HEK293T (cell line): ENCODE measurements at regions not wholly inside any gene's neighbourhood (a gene's known extent, or its start where the extent isn't known, plus 50 kb on each side); places are given as distances from the start of the nearest gene placed in this dataset.
"Not testable (repeated sequence)": the region's sequence is repeated elsewhere in the genome, so short reads cannot be mapped to it uniquely, and the experiment has no call there.

Experiments used
- ARNT ChIP-seq: fragments of 450-650 bp; IDR thresholded peaks from 2 replicates; pipeline ENCODE4 v1.6.1; 2017; ENCODE audit warnings: mild to moderate bottlenecking
- BHLHE40 ChIP-seq: fragments of 450-650 bp; IDR thresholded peaks from 2 replicates; pipeline ENCODE4 v1.6.1; 2016; ENCODE audit warnings: mild to moderate bottlenecking, moderate library complexity, borderline replicate concordance
- CTBP1 ChIP-seq: fragments of 450-650 bp; IDR thresholded peaks from 2 replicates; pipeline ENCODE4 v1.6.1; 2016; ENCODE audit warnings: borderline replicate concordance
- FOXA1 ChIP-seq: fragments of 450-650 bp; IDR thresholded peaks from 2 replicates; pipeline ENCODE4 v1.6.1; 2016; ENCODE audit warnings: mild to moderate bottlenecking
- HDGF ChIP-seq: fragments of 450-650 bp; IDR thresholded peaks from 2 replicates; pipeline ENCODE4 v1.6.1; 2017; ENCODE audit warnings: antibody characterized with exemption, borderline replicate concordance
- LEF1 ChIP-seq: fragments of 450-650 bp; IDR thresholded peaks from 2 replicates; pipeline ENCODE4 v1.6.1; 2017; ENCODE audit warnings: mild to moderate bottlenecking, borderline replicate concordance
- NFRKB ChIP-seq: fragments of 450-650 bp; IDR thresholded peaks from 2 replicates; pipeline ENCODE4 v1.6.1; 2016; ENCODE audit warnings: mild to moderate bottlenecking, moderate library complexity
- SP1 ChIP-seq: fragments of 450-650 bp; IDR thresholded peaks from 2 replicates; pipeline ENCODE4 v1.6.1; 2017
- ZNF384 ChIP-seq: fragments of 450-650 bp; IDR thresholded peaks from 2 replicates; pipeline ENCODE4 v1.6.1; 2016
- TF ChIP-seq, protein P1 (sequence below): fragments of 450-650 bp; IDR thresholded peaks from 2 replicates; pipeline ENCODE4 v1.6.1; 2016

GRCh38 chr5:71400626-71401025 is 54.8 kb upstream of the BDP1 start:
- not testable (repeated sequence) for TF ChIP-seq FOXA1, ARNT, HDGF, BHLHE40, SP1, ZNF384, CTBP1, NFRKB, LEF1
- TF ChIP-seq, protein P1, sequence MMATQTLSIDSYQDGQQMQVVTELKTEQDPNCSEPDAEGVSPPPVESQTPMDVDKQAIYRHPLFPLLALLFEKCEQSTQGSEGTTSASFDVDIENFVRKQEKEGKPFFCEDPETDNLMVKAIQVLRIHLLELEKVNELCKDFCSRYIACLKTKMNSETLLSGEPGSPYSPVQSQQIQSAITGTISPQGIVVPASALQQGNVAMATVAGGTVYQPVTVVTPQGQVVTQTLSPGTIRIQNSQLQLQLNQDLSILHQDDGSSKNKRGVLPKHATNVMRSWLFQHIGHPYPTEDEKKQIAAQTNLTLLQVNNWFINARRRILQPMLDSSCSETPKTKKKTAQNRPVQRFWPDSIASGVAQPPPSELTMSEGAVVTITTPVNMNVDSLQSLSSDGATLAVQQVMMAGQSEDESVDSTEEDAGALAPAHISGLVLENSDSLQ = not testable (repeated sequence)
